Prostate gland (tissue), 2 donors: ENCODE measurements at regions not wholly inside any gene's neighbourhood (a gene's known extent, or its start where the extent isn't known, plus 50 kb on each side); places are given as distances from the start of the nearest gene placed in this dataset.

Experiments used
- DNase-seq: peaks from one replicate; pipeline ENCODE4 v3.0.0-alpha.2; 2019; ENCODE audit warnings: low spot score
- H3K27ac ChIP-seq, 2 donors: fragments of 200-600 bp; sonication (generic); 2 replicates each; pipeline ENCODE4 v1.5.1; 2017 to 2019
- H3K27me3 ChIP-seq: fragments of 200-600 bp; sonication (generic); replicated peaks from 2 replicates; pipeline ENCODE4 v1.5.1; 2019; ENCODE audit not compliant: insufficient read depth
- H3K36me3 ChIP-seq, 2 donors: fragments of 200-600 bp; sonication (generic); 1 replicate in 1 of 2; 2 replicates in 1 of 2; pipeline versions ENCODE4 v1.5.1 to v1.8.1; 2017 to 2019
- H3K4me1 ChIP-seq: fragments of 200-600 bp; sonication (generic); replicated peaks from 2 replicates; pipeline ENCODE4 v1.5.1; 2019
- H3K4me3 ChIP-seq, 2 donors: fragments of 200-600 bp; sonication (generic); 2 replicates each; pipeline ENCODE4 v1.5.1; 2017 to 2019
- H3K9me3 ChIP-seq: fragments of 200-600 bp; sonication (generic); 2 replicates; pipeline ENCODE4 v1.5.1; 2017
- POLR2A ChIP-seq: fragments of 450-650 bp; IDR thresholded peaks from one replicate; pipeline ENCODE4 v1.6.1; 2016; ENCODE audit warnings: antibody characterized with exemption, mild to moderate bottlenecking
- POLR2AphosphoS5 ChIP-seq: sonication (generic); formaldehyde crosslinking; IDR thresholded peaks from one replicate; pipeline ENCODE4 v1.6.1; 2017; ENCODE audit warnings: antibody characterized with exemption
- WGBS: methylation state at CpG from one replicate; pipeline ENCODE4 v1.1.5; 2018; 5-methylcytosine and 5-hydroxymethylcytosine counted together
- intact Hi-C: fragments of 100-400 bp; cut with DNase I; formaldehyde crosslinking; loops from one replicate; pipeline ENCODE4 v1.14.2; 2022
- TF ChIP-seq, protein P1 (sequence below), 4 experiments: fragments of 200-600 bp in 2 of 4; fragments of 450-650 bp in 2 of 4; sonication (generic) in 2 of 4; IDR thresholded peaks; 1 replicate in 3 of 4; 2 replicates in 1 of 4; pipeline ENCODE4 v1.5.1; 2016 to 2019; ENCODE audit warnings: antibody characterized with exemption in 4 of 4, mild to moderate bottlenecking in 2 of 4, moderate library complexity in 2 of 4

GRCh38 chr7:17133977-17134376 is 164.5 kb upstream of the AHR start:
- Histone ChIP-seq H3K4me3 (no peak overlapping the region), H3K36me3 (no peaks in the 10 kb centered on the region), H3K9me3 (no peaks in the 10 kb centered on the region), H3K27me3 (no peaks in the 10 kb centered on the region), H3K27ac (no peak overlapping the region), H3K4me1 (no peaks in the 10 kb centered on the region)
- WGBS = 93% methylated on average over 1 of the region's 1 CpG
- TF ChIP-seq POLR2AphosphoS5 = no peak
- no peak for TF ChIP-seq POLR2A
- TF ChIP-seq, protein P1, sequence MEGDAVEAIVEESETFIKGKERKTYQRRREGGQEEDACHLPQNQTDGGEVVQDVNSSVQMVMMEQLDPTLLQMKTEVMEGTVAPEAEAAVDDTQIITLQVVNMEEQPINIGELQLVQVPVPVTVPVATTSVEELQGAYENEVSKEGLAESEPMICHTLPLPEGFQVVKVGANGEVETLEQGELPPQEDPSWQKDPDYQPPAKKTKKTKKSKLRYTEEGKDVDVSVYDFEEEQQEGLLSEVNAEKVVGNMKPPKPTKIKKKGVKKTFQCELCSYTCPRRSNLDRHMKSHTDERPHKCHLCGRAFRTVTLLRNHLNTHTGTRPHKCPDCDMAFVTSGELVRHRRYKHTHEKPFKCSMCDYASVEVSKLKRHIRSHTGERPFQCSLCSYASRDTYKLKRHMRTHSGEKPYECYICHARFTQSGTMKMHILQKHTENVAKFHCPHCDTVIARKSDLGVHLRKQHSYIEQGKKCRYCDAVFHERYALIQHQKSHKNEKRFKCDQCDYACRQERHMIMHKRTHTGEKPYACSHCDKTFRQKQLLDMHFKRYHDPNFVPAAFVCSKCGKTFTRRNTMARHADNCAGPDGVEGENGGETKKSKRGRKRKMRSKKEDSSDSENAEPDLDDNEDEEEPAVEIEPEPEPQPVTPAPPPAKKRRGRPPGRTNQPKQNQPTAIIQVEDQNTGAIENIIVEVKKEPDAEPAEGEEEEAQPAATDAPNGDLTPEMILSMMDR (IDR thresholded peaks at IDR 0.05) = no peak
- intact Hi-C loops = no loop called here
- DNase-seq = no peak

DNA sequence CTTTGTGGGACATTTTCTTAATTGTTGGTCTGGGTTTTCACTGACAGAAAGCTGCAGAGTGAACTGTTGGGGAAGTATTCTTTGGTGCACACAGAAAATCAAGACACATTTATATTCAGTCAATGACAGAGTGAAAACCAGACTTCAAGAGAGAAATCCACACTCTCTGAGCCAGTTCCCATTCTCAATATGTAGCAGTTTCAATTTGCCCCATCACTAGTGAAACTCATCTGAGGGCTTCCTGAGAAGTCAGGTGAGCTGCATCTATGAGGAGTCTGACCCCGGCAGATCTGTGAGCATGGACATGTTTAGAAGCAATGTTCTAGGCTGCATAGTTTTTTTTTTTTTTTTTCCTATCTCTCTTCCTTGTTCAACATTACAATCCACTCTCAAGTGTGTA is 163.7 kb upstream of the AHR start:
- Histone ChIP-seq H3K9me3 (no peaks in the 10 kb centered on the region), H3K4me3 (no peak overlapping the region), H3K36me3 (no peaks in the 10 kb centered on the region), H3K27me3 (no peaks in the 10 kb centered on the region), H3K27ac (no peak overlapping the region), H3K4me1 (no peaks in the 10 kb centered on the region)
- TF ChIP-seq POLR2AphosphoS5 (no peak), POLR2A (no peak)
- TF ChIP-seq, protein P1 (IDR thresholded peaks at IDR 0.05) = no peak
- WGBS = 100% methylated on average over 1 of the region's 1 CpG
- intact Hi-C loops = no loop called here
- no peak for DNase-seq

GRCh38 chr7:17136126-17136525 is 162.3 kb upstream of the AHR start:
- Histone ChIP-seq H3K4me1 (no peaks in the 10 kb centered on the region), H3K36me3 (no peaks in the 10 kb centered on the region), H3K4me3 (no peak overlapping the region), H3K9me3 (no peaks in the 10 kb centered on the region), H3K27ac (no peak overlapping the region), H3K27me3 (no peaks in the 10 kb centered on the region)
- intact Hi-C loops = no loop called here
- 86% methylated on average over 6 of the region's 6 CpGs for WGBS
- no peak for DNase-seq
- TF ChIP-seq POLR2A (no peak), POLR2AphosphoS5 (no peak)
- TF ChIP-seq, protein P1 (IDR thresholded peaks at IDR 0.05) = no peak

DNA sequence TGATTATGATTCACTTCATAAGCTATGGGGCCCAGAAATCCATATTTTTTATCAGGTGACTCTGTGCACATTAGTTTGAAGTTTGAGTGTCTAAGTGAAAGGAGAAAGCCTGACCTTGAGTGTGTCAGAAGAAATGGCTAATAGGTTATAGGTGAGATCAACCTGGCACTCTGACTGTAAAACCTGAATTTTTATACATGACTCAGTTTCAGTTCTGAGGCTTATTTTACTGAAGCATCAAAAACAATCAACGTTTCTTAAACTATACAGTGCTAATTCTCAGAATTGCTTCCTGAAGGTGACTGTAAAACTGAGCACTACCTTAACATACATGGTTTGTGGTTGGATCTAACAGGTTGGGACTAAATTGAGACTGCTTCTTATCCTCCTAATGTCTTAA is 159.4 kb upstream of the AHR start:
- no peak overlapping the region for H3K4me3 ChIP-seq
- 88% methylated on average over 1 of the region's 1 CpG for WGBS
- intact Hi-C loops = no loop called here
- no peaks in the 10 kb centered on the region for H3K9me3 ChIP-seq
- TF ChIP-seq POLR2AphosphoS5 (no peak), POLR2A (no peak)
- TF ChIP-seq, protein P1 (IDR thresholded peaks at IDR 0.05) = no peak
- no peaks in the 10 kb centered on the region for H3K4me1 ChIP-seq
- H3K27ac ChIP-seq = no peak overlapping the region
- no peak for DNase-seq
- H3K27me3 ChIP-seq = no peaks in the 10 kb centered on the region
- H3K36me3 ChIP-seq = no peaks in the 10 kb centered on the region

- Histone ChIP-seq H3K27ac (no peak overlapping the region), H3K9me3 (no peaks in the 10 kb centered on the region), H3K4me3 (no peak overlapping the region), H3K36me3 (no peaks in the 10 kb centered on the region), H3K27me3 (no peaks in the 10 kb centered on the region), H3K4me1 (no peaks in the 10 kb centered on the region)
- DNase-seq = no peak
- TF ChIP-seq POLR2A (no peak), POLR2AphosphoS5 (no peak)
- TF ChIP-seq, protein P1 (IDR thresholded peaks at IDR 0.05) = no peak
- intact Hi-C loops = no loop called here
- WGBS = 70% methylated on average over 1 of the region's 1 CpG
Measured at GRCh38 chr7:17140406-17140805, 158.0 kb upstream of the AHR start.
